ENCODE measurements at regions not wholly inside any gene's neighbourhood (a gene's known extent, or its start where the extent isn't known, plus 50 kb on each side); places are given as distances from the start of the nearest gene placed in this dataset.
"Not testable (repeated sequence)": the region's sequence is repeated elsewhere in the genome, so short reads cannot be mapped to it uniquely, and the experiment has no call there.

- H3K27ac Mint-ChIP-seq = no peak overlapping the region
- H3K36me3 Mint-ChIP-seq (ENCODE audit: low read depth) = peaks cover 61% of the 10 kb centered on the region
- peaks cover 21% of the 10 kb centered on the region for H3K9me3 ChIP-seq (ENCODE audit: control insufficient read depth, low read length)
- no peak for TF ChIP-seq CTCF (conservative IDR thresholded peaks at IDR 0.05)
- H3K4me1 Mint-ChIP-seq = peaks cover 15% of the 10 kb centered on the region
- H3K27me3 ChIP-seq (ENCODE audit: control insufficient read depth, insufficient read depth, low read length, poor library complexity, severe bottlenecking) = no peaks in the 10 kb centered on the region
- H3K36me3 ChIP-seq (ENCODE audit: control insufficient read depth, insufficient read depth, low read length) = peaks cover 62% of the 10 kb centered on the region
- 93% methylated on average over 12 of the region's 12 CpGs for WGBS, 2 experiments (ENCODE audit: insufficient coverage in 1 of 2, insufficient read length in 1 of 2)
- H3K27me3 Mint-ChIP-seq (ENCODE audit: insufficient read depth) = no peaks in the 10 kb centered on the region
- peaks cover 3% of the 10 kb centered on the region for H3K4me1 ChIP-seq (ENCODE audit: control insufficient read depth, insufficient read depth, low read length)
- no peak overlapping the region for H3K27ac ChIP-seq (ENCODE audit: low read depth, low read length)
- no peak overlapping the region for H3K4me3 ChIP-seq (ENCODE audit: low read length)
- H3K9me3 Mint-ChIP-seq = peaks cover 10% of the 10 kb centered on the region
- no peak for DNase-seq
- H3K9ac ChIP-seq (ENCODE audit: extremely low read depth, low read length, poor library complexity, severe bottlenecking) = no peak overlapping the region
- no peak overlapping the region for H3K4me3 Mint-ChIP-seq
These were observed 392.6 kb upstream of the TPM1 start for GRCh38 chr15:62649793-62650420.

GRCh38 chr15:62653122-62653521, 389.4 kb upstream of the TPM1 start:
- WGBS, 2 experiments (ENCODE audit: insufficient coverage in 1 of 2, insufficient read length in 1 of 2) = 83 to 91% methylated on average over 1 to 3 of the region's 3 CpGs
- peaks cover 68% of the 10 kb centered on the region for H3K36me3 Mint-ChIP-seq (ENCODE audit: low read depth)
- H3K4me3 ChIP-seq (ENCODE audit: low read length) = no peak overlapping the region
- peaks cover 16% of the 10 kb centered on the region for H3K4me1 ChIP-seq (ENCODE audit: control insufficient read depth, insufficient read depth, low read length)
- H3K4me3 Mint-ChIP-seq = no peak overlapping the region
- peaks cover 18% of the 10 kb centered on the region for H3K9me3 ChIP-seq (ENCODE audit: control insufficient read depth, low read length)
- no peak for DNase-seq
- peaks cover 40% of the 10 kb centered on the region for H3K4me1 Mint-ChIP-seq
- H3K27me3 ChIP-seq (ENCODE audit: control insufficient read depth, insufficient read depth, low read length, poor library complexity, severe bottlenecking) = no peaks in the 10 kb centered on the region
- no peak for TF ChIP-seq CTCF (conservative IDR thresholded peaks at IDR 0.05)
- no peaks in the 10 kb centered on the region for H3K27me3 Mint-ChIP-seq (ENCODE audit: insufficient read depth)
- H3K36me3 ChIP-seq (ENCODE audit: control insufficient read depth, insufficient read depth, low read length) = peaks cover 76% of the 10 kb centered on the region
- H3K27ac ChIP-seq (ENCODE audit: low read depth, low read length) = no peak overlapping the region
- H3K27ac Mint-ChIP-seq = no peak overlapping the region
- H3K9ac ChIP-seq (ENCODE audit: extremely low read depth, low read length, poor library complexity, severe bottlenecking) = no peak overlapping the region
- peaks cover 10% of the 10 kb centered on the region for H3K9me3 Mint-ChIP-seq

- Mint-ChIP-seq H3K4me1 (peaks cover 32% of the 10 kb centered on the region), H3K27me3 (ENCODE audit: insufficient read depth) (no peaks in the 10 kb centered on the region), H3K36me3 (ENCODE audit: low read depth) (peaks cover 54% of the 10 kb centered on the region), H3K4me3 (no peak overlapping the region), H3K9me3 (peaks cover 9% of the 10 kb centered on the region), H3K27ac (no peak overlapping the region)
- peaks cover 16% of the 10 kb centered on the region for H3K4me1 ChIP-seq (ENCODE audit: control insufficient read depth, insufficient read depth, low read length)
- WGBS, 2 experiments (ENCODE audit: insufficient coverage in 1 of 2, insufficient read length in 1 of 2) = 89 to 96% methylated on average over 4 to 10 of the region's 10 CpGs
- H3K27ac ChIP-seq (ENCODE audit: low read depth, low read length) = no peak overlapping the region
- TF ChIP-seq CTCF (conservative IDR thresholded peaks at IDR 0.05) = no peak
- H3K4me3 ChIP-seq (ENCODE audit: low read length) = no peak overlapping the region
- H3K9ac ChIP-seq (ENCODE audit: extremely low read depth, low read length, poor library complexity, severe bottlenecking) = no peak overlapping the region
- DNase-seq = no peak
- peaks cover 71% of the 10 kb centered on the region for H3K36me3 ChIP-seq (ENCODE audit: control insufficient read depth, insufficient read depth, low read length)
- no peaks in the 10 kb centered on the region for H3K27me3 ChIP-seq (ENCODE audit: control insufficient read depth, insufficient read depth, low read length, poor library complexity, severe bottlenecking)
- peaks cover 18% of the 10 kb centered on the region for H3K9me3 ChIP-seq (ENCODE audit: control insufficient read depth, low read length)
These were observed 386.5 kb upstream of the TPM1 start for GRCh38 chr15:62656071-62656470.

GRCh38 chr15:62657501-62657900, 385.0 kb upstream of the TPM1 start:
- H3K9ac ChIP-seq (ENCODE audit: extremely low read depth, low read length, poor library complexity, severe bottlenecking); H3K27ac Mint-ChIP-seq; H3K27me3 ChIP-seq (ENCODE audit: control insufficient read depth, insufficient read depth, low read length, poor library complexity, severe bottlenecking); H3K4me3 ChIP-seq (ENCODE audit: low read length); H3K9me3 Mint-ChIP-seq; H3K27ac ChIP-seq (ENCODE audit: low read depth, low read length); DNase-seq; H3K27me3 Mint-ChIP-seq (ENCODE audit: insufficient read depth); H3K4me3 Mint-ChIP-seq: not testable (repeated sequence)
- Histone ChIP-seq H3K9me3 (ENCODE audit: control insufficient read depth, low read length) (peaks cover 16% of the 10 kb centered on the region), H3K4me1 (ENCODE audit: control insufficient read depth, insufficient read depth, low read length) (peaks cover 16% of the 10 kb centered on the region), H3K36me3 (ENCODE audit: control insufficient read depth, insufficient read depth, low read length) (peaks cover 58% of the 10 kb centered on the region)
- peaks cover 48% of the 10 kb centered on the region for H3K36me3 Mint-ChIP-seq (ENCODE audit: low read depth)
- peaks cover 32% of the 10 kb centered on the region for H3K4me1 Mint-ChIP-seq
- 77 to 95% methylated on average over 3 to 7 of the region's 7 CpGs for WGBS, 2 experiments (ENCODE audit: insufficient coverage in 1 of 2, insufficient read length in 1 of 2)

Measured in endodermal cell (in vitro differentiated cells).